ENCODE measurements at regions not wholly inside any gene's neighbourhood (a gene's known extent, or its start where the extent isn't known, plus 50 kb on each side); places are given as distances from the start of the nearest gene placed in this dataset.

DNA sequence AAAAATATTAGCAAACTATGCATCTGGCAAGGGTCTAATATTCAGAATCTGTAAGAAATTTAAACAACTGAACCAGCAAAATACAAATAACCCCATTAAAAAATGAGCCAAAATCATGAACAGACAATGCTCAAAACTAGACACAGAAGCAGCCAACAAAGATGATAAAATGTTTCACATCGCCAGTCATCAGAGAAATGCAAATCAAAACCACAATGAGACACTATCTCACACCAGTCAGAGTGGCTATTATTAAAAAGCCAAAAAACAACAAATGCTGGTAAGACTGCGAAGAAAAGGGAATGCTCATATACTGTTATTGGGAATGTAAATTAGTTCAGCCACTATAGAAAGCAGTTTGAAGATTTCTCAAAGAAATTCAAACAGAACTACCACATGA, 201.3 kb upstream of the CPEB2 start:
- Mint-ChIP-seq H3K4me1 (ENCODE audit: low read depth) (no peaks in the 10 kb centered on the region), H3K9me3 (ENCODE audit: insufficient read depth) (peaks cover 6% of the 10 kb centered on the region), H3K27ac (no peak overlapping the region), H3K27me3 (ENCODE audit: low read depth) (peaks cover 4% of the 10 kb centered on the region), H3K36me3 (ENCODE audit: low read depth) (no peaks in the 10 kb centered on the region), H3K4me3 (no peak overlapping the region)
- no peak for ATAC-seq
- POLR2A ChIA-PET: no interaction called here
- no peak for DNase-seq
- CTCF ChIA-PET: no interaction called here

DNA sequence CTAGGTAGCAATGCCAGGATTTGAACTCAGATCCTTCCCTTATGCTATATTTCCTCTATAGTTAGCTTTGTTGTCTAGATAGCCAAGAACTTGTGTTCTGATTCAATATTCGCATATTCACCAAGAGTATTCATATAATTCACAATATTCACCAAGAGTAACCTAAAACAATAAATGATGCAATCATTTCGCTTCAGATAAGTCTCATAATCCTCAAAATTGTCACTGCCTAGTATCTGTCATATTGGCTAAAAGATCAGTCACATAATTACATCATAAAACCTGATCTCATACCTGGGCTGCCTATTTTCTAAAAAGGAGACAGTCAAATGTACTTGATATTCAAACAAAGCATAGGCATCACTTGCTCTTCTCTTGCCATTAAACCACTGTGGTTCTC, 199.7 kb upstream of the CPEB2 start:
- H3K9me3 Mint-ChIP-seq (ENCODE audit: insufficient read depth): peaks cover 6% of the 10 kb centered on the region
- H3K27me3 Mint-ChIP-seq (ENCODE audit: low read depth): peaks cover 4% of the 10 kb centered on the region
- POLR2A ChIA-PET: no interaction called here
- ATAC-seq: no peak
- no peaks in the 10 kb centered on the region for H3K4me1 Mint-ChIP-seq (ENCODE audit: low read depth)
- no peaks in the 10 kb centered on the region for H3K36me3 Mint-ChIP-seq (ENCODE audit: low read depth)
- H3K4me3 Mint-ChIP-seq: no peak overlapping the region
- DNase-seq: no peak
- CTCF ChIA-PET: no interaction called here
- no peak overlapping the region for H3K27ac Mint-ChIP-seq

DNA sequence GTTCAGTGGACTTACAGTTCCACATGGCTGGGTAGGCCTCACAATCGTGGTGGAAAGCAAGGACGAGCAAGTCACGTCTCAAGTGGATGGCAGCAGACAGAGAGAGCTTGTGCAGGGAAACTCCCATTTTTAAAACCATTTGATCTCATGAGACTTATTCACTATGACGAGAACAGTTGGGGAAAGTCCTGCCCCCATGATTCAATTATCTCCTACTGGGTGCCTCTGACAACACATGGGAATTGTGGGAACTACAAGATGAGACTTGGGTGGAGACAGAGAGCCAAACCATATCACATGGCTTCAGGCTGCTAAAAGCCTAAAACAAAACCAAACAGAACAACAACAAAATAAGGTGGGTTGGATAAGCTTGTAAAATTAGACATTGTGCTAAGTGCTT, 194.4 kb upstream of the CPEB2 start:
- Mint-ChIP-seq H3K36me3 (ENCODE audit: low read depth) (no peaks in the 10 kb centered on the region), H3K27ac (no peak overlapping the region), H3K27me3 (ENCODE audit: low read depth) (peaks cover 7% of the 10 kb centered on the region), H3K9me3 (ENCODE audit: insufficient read depth) (no peaks in the 10 kb centered on the region), H3K4me1 (ENCODE audit: low read depth) (no peaks in the 10 kb centered on the region), H3K4me3 (no peak overlapping the region)
- CTCF ChIA-PET: no interaction called here
- ATAC-seq (no peak), DNase-seq (no peak)
- POLR2A ChIA-PET: no interaction called here

DNA sequence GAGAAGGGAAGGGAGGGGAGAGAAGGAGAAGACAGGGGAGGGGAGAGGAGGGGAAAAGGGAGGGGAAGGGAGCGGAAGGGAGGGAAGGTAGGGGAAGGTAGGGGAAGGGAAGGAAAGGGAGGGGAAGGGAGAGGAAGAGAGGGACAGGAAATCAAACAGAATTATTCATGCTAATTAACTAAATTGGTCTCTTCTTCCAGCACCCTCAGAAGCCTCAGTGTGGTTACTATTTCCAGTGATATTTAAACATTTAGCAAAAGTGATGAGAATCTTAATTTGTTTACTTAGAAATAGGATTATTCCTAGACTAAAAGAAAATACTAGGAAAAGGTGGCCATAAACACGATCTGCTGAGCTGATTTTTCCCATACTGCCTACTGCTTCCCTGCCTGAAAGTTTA, 193.1 kb upstream of the CPEB2 start:
- Mint-ChIP-seq H3K27me3 (ENCODE audit: low read depth) (peaks cover 7% of the 10 kb centered on the region), H3K4me3 (no peak overlapping the region), H3K27ac (no peak overlapping the region), H3K4me1 (ENCODE audit: low read depth) (no peaks in the 10 kb centered on the region), H3K36me3 (ENCODE audit: low read depth) (no peaks in the 10 kb centered on the region), H3K9me3 (ENCODE audit: insufficient read depth) (no peaks in the 10 kb centered on the region)
- no peak for DNase-seq
- no peak for ATAC-seq
- POLR2A ChIA-PET: no interaction called here
- CTCF ChIA-PET: no interaction called here

DNA sequence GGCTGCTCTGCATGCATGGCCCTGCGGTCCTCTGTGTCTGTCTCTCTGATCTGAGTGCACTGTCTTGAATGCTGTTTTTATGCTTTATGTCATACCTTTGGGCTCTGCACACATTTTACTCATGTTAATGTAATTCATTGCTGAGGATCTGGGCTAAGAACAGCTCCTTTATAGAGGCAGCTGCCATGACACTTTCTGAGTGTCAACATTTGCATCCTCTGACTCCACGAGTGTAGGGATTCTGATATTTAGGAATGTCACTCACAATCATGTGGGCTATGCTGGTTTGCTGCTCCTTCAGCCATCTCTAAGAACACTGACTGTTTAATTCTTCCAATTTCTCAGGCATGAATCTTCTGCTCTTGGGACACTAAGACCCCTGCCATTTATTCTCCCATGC, 192.2 kb upstream of the CPEB2 start:
- Mint-ChIP-seq H3K4me1 (ENCODE audit: low read depth) (no peaks in the 10 kb centered on the region), H3K27ac (no peak overlapping the region), H3K9me3 (ENCODE audit: insufficient read depth) (no peaks in the 10 kb centered on the region), H3K27me3 (ENCODE audit: low read depth) (peaks cover 3% of the 10 kb centered on the region), H3K4me3 (no peak overlapping the region), H3K36me3 (ENCODE audit: low read depth) (no peaks in the 10 kb centered on the region)
- ChIA-PET CTCF (no interaction called here), POLR2A (no interaction called here)
- no peak for DNase-seq
- no peak for ATAC-seq

DNA sequence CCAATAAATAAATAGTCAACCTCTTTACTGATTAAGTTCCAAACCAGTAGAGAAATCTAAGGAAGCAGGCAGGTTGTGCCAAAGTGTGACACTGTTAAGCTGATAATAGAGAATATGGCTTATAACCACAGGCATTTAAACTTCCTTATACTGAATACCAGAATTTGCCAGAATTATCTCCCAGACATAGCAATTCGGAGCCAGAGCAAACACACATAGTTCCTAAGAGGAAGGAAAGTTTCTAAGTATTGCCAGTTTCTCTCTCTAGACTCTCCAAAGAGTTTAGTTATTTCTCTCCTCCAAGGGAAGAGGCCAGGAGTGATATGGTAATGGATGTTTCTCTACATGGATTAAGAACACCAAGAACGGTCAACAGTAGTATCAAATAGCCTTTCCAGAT, 191.7 kb upstream of the CPEB2 start:
- H3K36me3 Mint-ChIP-seq (ENCODE audit: low read depth): no peaks in the 10 kb centered on the region
- H3K27me3 Mint-ChIP-seq (ENCODE audit: low read depth): peaks cover 3% of the 10 kb centered on the region
- ChIA-PET POLR2A (no interaction called here), CTCF (no interaction called here)
- H3K4me1 Mint-ChIP-seq (ENCODE audit: low read depth): no peaks in the 10 kb centered on the region
- ATAC-seq (no peak), DNase-seq (no peak)
- no peak overlapping the region for H3K4me3 Mint-ChIP-seq
- H3K9me3 Mint-ChIP-seq (ENCODE audit: insufficient read depth): no peaks in the 10 kb centered on the region
- H3K27ac Mint-ChIP-seq: no peak overlapping the region

DNA sequence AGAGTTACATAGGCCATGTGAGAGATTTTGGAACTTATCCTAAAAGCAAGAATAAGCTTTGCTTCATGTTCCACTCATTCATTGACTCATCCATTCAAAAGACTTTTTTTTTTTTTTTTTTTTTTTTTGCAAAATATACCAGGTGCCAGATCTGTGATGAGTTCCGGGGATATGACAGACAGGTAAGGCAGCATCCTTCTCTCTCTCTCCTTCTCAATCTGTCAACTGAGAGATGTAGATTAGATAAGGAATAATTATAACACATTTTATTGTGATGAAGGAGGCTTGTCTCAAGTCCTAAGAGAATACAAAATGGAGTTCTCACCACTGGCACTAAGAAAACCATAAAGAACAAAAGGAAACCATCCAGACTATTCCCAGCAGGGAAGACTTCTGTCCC, 190.2 kb upstream of the CPEB2 start:
- Mint-ChIP-seq H3K27me3 (ENCODE audit: low read depth) (peaks cover 3% of the 10 kb centered on the region), H3K4me3 (no peak overlapping the region), H3K27ac (no peak overlapping the region), H3K9me3 (ENCODE audit: insufficient read depth) (no peaks in the 10 kb centered on the region), H3K4me1 (ENCODE audit: low read depth) (no peaks in the 10 kb centered on the region), H3K36me3 (ENCODE audit: low read depth) (no peaks in the 10 kb centered on the region)
- ChIA-PET POLR2A (no interaction called here), CTCF (no interaction called here)
- ATAC-seq (no peak), DNase-seq (no peak)

DNA sequence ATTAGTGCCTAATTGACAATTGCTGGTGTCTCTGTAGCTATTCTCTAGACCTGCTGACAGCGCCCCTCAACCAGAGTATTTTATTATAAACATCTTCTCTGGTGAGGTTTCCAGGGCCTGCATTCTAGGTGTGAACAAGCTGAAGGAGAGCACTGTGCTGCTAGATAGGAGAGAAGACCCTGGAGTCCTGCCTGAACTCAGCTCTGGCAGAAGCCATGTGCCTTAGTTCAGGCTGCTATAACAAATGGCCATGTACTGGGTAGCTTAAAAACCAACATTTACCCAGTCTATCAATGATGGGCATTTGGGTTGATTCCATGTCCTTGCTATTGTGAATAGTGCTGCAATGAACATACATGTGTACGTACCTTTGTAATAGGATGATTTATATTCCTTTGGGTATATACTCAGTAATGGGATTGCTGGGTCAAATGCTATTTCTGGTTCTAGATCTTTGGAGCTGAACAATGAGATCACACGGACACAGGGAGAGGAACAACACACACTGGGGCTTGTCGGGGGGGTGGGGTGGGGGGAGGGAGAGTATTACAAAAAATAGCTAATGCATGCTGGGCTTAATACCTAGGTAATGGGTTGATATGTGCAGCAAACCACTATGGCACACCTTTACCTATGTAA, 185.5 kb upstream of the CPEB2 start:
- no peak overlapping the region for H3K4me3 Mint-ChIP-seq
- H3K9me3 Mint-ChIP-seq (ENCODE audit: insufficient read depth): no peaks in the 10 kb centered on the region
- no peak for ATAC-seq
- H3K4me1 Mint-ChIP-seq (ENCODE audit: low read depth): no peaks in the 10 kb centered on the region
- no peak for DNase-seq
- H3K27me3 Mint-ChIP-seq (ENCODE audit: low read depth): no peaks in the 10 kb centered on the region
- ChIA-PET POLR2A (no interaction called here), CTCF (no interaction called here)
- H3K27ac Mint-ChIP-seq: no peak overlapping the region
- no peaks in the 10 kb centered on the region for H3K36me3 Mint-ChIP-seq (ENCODE audit: low read depth)

DNA sequence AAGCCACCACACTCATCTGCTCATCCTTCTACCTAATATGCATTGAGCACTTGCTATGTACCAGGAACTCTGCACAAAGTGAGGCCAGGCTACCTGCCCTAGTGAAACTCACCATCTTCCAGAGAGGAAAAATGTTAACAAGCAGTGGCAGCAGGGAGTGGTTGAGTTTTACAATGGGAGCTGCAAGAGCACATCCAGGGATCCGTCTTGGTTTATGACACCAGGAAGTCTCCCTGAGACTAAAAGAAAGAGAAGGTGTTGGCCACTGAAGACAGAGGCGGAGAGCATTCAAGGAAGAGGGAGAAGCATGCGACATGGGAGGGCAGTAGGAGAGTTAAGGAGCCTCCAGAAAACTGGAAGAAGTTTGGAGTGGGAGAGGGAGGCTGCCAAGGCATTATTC, 178.1 kb upstream of the CPEB2 start:
- Mint-ChIP-seq H3K9me3 (ENCODE audit: insufficient read depth) (no peaks in the 10 kb centered on the region), H3K4me3 (no peak overlapping the region), H3K36me3 (ENCODE audit: low read depth) (no peaks in the 10 kb centered on the region), H3K4me1 (ENCODE audit: low read depth) (no peaks in the 10 kb centered on the region), H3K27me3 (ENCODE audit: low read depth) (no peaks in the 10 kb centered on the region), H3K27ac (no peak overlapping the region)
- CTCF ChIA-PET: no interaction called here
- ATAC-seq (no peak), DNase-seq (no peak)
- POLR2A ChIA-PET: no interaction called here

DNA sequence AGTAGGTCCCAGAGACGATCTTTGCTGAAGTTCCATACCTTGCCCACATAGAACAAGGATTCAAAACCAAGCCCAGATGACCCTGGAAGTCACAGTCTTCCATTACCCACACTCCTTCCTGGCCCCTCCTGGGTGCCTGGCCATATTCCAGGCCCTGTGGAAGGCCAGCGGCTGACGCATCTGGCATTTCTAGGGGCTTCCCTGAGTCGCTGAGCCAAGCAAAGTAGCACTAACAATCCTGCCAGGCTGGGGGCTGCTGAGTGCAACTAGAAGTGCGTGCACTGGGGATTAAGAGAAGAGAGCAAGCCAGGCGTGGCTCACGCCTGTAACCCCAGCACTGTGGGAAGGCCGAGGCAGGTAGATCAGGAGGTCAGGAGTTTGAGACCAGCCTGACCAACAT, 175.2 kb upstream of the CPEB2 start:
- no peaks in the 10 kb centered on the region for H3K4me1 Mint-ChIP-seq (ENCODE audit: low read depth)
- H3K9me3 Mint-ChIP-seq (ENCODE audit: insufficient read depth): no peaks in the 10 kb centered on the region
- H3K27ac Mint-ChIP-seq: no peak overlapping the region
- H3K27me3 Mint-ChIP-seq (ENCODE audit: low read depth): peaks cover 1% of the 10 kb centered on the region
- POLR2A ChIA-PET: no interaction called here
- H3K4me3 Mint-ChIP-seq: no peak overlapping the region
- ATAC-seq (no peak), DNase-seq (no peak)
- H3K36me3 Mint-ChIP-seq (ENCODE audit: low read depth): no peaks in the 10 kb centered on the region
- CTCF ChIA-PET: no interaction called here

DNA sequence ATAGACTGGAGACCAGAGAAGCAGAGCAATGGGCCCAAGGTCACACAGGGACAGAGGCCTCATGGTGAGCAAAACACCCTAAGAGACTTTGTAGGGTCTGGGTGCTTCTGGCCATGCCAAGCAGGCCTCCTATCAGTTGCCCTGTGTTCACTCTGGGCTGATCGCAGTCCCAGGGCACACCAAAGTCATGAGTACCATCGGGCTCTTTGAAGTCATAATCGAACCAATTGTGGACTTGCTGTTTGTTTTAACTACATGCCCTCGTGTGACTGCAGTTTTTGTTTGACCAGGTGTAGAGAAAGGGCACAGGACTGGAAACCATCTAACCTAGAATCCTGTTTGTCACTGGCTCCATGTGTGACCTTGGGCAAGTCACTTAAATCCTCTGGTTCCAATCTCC, 172.5 kb upstream of the CPEB2 start:
- CTCF ChIA-PET: interaction anchor here (0.6 kb wide), 1 partner anchor 823 kb away, joined by 3 read pairs; no protein-coding TSS in a partner anchor
- no peak for ATAC-seq

DNA sequence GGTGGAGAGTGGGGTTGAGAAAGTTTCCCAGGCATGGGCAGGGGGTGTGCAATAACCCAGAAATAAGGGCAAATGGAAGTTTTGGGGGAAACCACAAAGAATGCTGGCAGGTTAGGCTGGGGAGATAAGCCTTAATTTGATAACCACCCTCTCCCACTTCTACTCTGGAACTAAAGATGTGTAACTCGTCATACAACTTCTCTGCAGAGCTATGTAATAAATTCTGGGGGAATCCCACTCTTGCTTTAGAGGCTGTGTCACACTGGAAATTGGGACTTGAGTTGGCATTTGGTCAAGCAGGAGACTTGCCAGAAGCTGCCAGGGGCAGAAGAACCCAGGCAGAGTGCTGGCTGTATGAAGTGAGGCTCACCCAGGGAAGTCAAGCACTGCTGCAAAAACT, 170.9 kb upstream of the CPEB2 start:
- Mint-ChIP-seq H3K9me3 (ENCODE audit: insufficient read depth) (no peaks in the 10 kb centered on the region), H3K36me3 (ENCODE audit: low read depth) (no peaks in the 10 kb centered on the region), H3K27me3 (ENCODE audit: low read depth) (peaks cover 1% of the 10 kb centered on the region), H3K27ac (no peak overlapping the region), H3K4me3 (no peak overlapping the region), H3K4me1 (ENCODE audit: low read depth) (no peaks in the 10 kb centered on the region)
- DNase-seq (no peak), ATAC-seq (no peak)
- POLR2A ChIA-PET: no interaction called here
- CTCF ChIA-PET: no interaction called here

More for the DNA sequence above, 172.5 kb upstream of the CPEB2 start:
- Mint-ChIP-seq H3K4me3 (no peak overlapping the region), H3K27ac (no peak overlapping the region), H3K36me3 (ENCODE audit: low read depth) (no peaks in the 10 kb centered on the region), H3K27me3 (ENCODE audit: low read depth) (peaks cover 1% of the 10 kb centered on the region), H3K4me1 (ENCODE audit: low read depth) (no peaks in the 10 kb centered on the region), H3K9me3 (ENCODE audit: insufficient read depth) (no peaks in the 10 kb centered on the region)
- DNase-seq: no peak
- POLR2A ChIA-PET: no interaction called here

DNA sequence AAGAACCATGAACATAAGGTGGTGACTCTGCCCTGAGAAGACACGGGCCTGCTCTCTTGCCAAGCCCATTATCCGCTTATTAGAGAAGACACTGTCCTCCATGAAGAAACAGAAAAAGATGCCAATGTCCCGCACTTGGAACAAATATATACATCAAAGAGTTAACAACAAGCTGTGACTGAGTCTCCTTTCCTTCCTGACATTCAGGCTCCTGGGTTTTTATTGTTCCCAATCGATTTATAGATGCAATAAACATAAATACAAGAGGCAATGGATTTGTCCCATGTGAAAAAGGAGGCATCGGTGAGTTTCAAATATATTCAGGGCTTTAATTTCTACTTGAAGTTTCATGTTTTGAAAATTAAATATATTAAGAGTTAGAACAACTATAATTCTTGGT, 169.2 kb upstream of the CPEB2 start:
- ChIA-PET CTCF (no interaction called here), POLR2A (no interaction called here)
- Mint-ChIP-seq H3K4me1 (ENCODE audit: low read depth) (no peaks in the 10 kb centered on the region), H3K4me3 (no peak overlapping the region), H3K9me3 (ENCODE audit: insufficient read depth) (no peaks in the 10 kb centered on the region), H3K27me3 (ENCODE audit: low read depth) (peaks cover 1% of the 10 kb centered on the region), H3K36me3 (ENCODE audit: low read depth) (no peaks in the 10 kb centered on the region), H3K27ac (no peak overlapping the region)
- DNase-seq: no peak
- ATAC-seq: no peak
